ENCODE measurements at regions not wholly inside any gene's neighbourhood (a gene's known extent, or its start where the extent isn't known, plus 50 kb on each side); places are given as distances from the start of the nearest gene placed in this dataset.

GRCh38 chr17:28247671-28248555, 71.1 kb upstream of the TMEM97 start:
- TF ChIP-seq CTCF (IDR thresholded peaks at IDR 0.05) (no peak), POLR2A (IDR thresholded peaks at IDR 0.05) (no peak)
